SK-N-SH (cell line): ENCODE measurements at regions not wholly inside any gene's neighbourhood (a gene's known extent, or its start where the extent isn't known, plus 50 kb on each side); places are given as distances from the start of the nearest gene placed in this dataset.

Experiments
- CTCF ChIA-PET: fragments of 300-600, 350-600 bp; formaldehyde crosslinking; extraction: SDS; loops from one replicate; lab custom pipeline; 2021; lab: Yijun Ruan, JAX
- POLR2A ChIA-PET: fragments of 350-600 bp; sonication (Branson Sonifier 250); formaldehyde crosslinking; extraction: SDS; loops from one replicate; lab custom pipeline; 2020; ENCODE audit warnings: antibody characterized with exemption, inconsistent platforms; lab: Yijun Ruan, JAX
- DNase-seq: peaks from one replicate; pipeline ENCODE4 v3.0.0; 2012
- H2AFZ ChIP-seq: fragments of 200-600 bp; sonication (generic); 2 replicates; pipeline ENCODE4 v1.8.1; 2016; ENCODE audit warnings: antibody characterized with exemption, mild to moderate bottlenecking, low read depth
- H3F3A ChIP-seq: fragments of 200-600 bp; sonication (generic); replicated peaks from 2 replicates; pipeline ENCODE3; 2016; ENCODE audit warnings: antibody characterized with exemption, mild to moderate bottlenecking; ENCODE audit not compliant: insufficient read depth
- H3K27ac ChIP-seq, 2 experiments: fragments of 200-500 bp in 1 of 2; fragments of 200-600 bp in 1 of 2; sonication (Bioruptor generic) in 1 of 2; sonication (generic), shearing (Covaris generic) in 1 of 2; 2 replicates each; pipeline versions ENCODE4 v1.5.1 to v1.6.1; 2014 to 2016; ENCODE audit warnings: low read depth in 2 of 2, inconsistent platforms in 1 of 2, low read length in 1 of 2, mild to moderate bottlenecking in 1 of 2, mixed read lengths in 1 of 2
- H3K27me3 ChIP-seq: fragments of 200-600 bp; sonication (generic), shearing (Covaris generic); 2 replicates; pipeline ENCODE4 v1.6.1; 2016; ENCODE audit warnings: mixed run types; ENCODE audit not compliant: insufficient read depth
- H3K36me3 ChIP-seq, 2 experiments: fragments of 200-500 bp in 1 of 2; fragments of 200-600 bp in 1 of 2; sonication (Bioruptor generic) in 1 of 2; sonication (generic) in 1 of 2; replicated peaks in 1 of 2; 2 replicates each; pipeline versions ENCODE3 to v1.5.1; 2014 to 2016; ENCODE audit warnings: low read length in 1 of 2, mild to moderate bottlenecking in 1 of 2; ENCODE audit not compliant: insufficient read depth in 2 of 2, control insufficient read depth in 1 of 2
- H3K4me1 ChIP-seq, 2 experiments: fragments of 200-500 bp in 1 of 2; fragments of 200-600 bp in 1 of 2; sonication (Bioruptor generic) in 1 of 2; sonication (generic), shearing (Covaris generic) in 1 of 2; 2 replicates each; pipeline versions ENCODE4 v1.5.1 to v1.6.1; 2014 to 2016; ENCODE audit warnings: low read depth in 1 of 2, low read length in 1 of 2, mixed run types in 1 of 2; ENCODE audit not compliant: insufficient read depth in 2 of 2, control insufficient read depth in 1 of 2
- H3K4me2 ChIP-seq: fragments of 200-600 bp; sonication (generic), shearing (Covaris generic); 2 replicates; pipeline ENCODE4 v1.6.1; 2017; ENCODE audit warnings: mixed run types
- H3K4me3 ChIP-seq, 2 experiments: fragments of 200-500 bp in 1 of 2; fragments of 200-600 bp in 1 of 2; sonication (Bioruptor generic) in 1 of 2; sonication (generic), shearing (Covaris generic) in 1 of 2; 2 replicates each; pipeline versions ENCODE4 v1.5.1 to v1.8.1; 2014 to 2016; ENCODE audit warnings: low read depth in 2 of 2, inconsistent platforms in 1 of 2, low read length in 1 of 2, mild to moderate bottlenecking in 1 of 2, mixed read lengths in 1 of 2, moderate library complexity in 1 of 2
- H3K79me2 ChIP-seq: fragments of 200-600 bp; sonication (generic); 2 replicates; pipeline ENCODE4 v1.8.1; 2017; ENCODE audit warnings: mild to moderate bottlenecking; ENCODE audit not compliant: insufficient read depth
- H3K9ac ChIP-seq: fragments of 200-600 bp; sonication (generic); 2 replicates; pipeline ENCODE4 v1.6.1; 2017; ENCODE audit warnings: mixed run types
- H3K9me2 ChIP-seq: fragments of 200-600 bp; sonication (generic); 2 replicates; pipeline ENCODE4 v1.6.1; 2017; ENCODE audit warnings: mixed run types
- H3K9me3 ChIP-seq: fragments of 200-600 bp; sonication (generic); 2 replicates; pipeline ENCODE4 v1.6.1; 2017; ENCODE audit warnings: mixed run types, mild to moderate bottlenecking, moderate library complexity
- H4K20me1 ChIP-seq: fragments of 200-600 bp; sonication (generic); 2 replicates; pipeline ENCODE4 v1.6.1; 2017; ENCODE audit warnings: mild to moderate bottlenecking, mixed run types; ENCODE audit not compliant: insufficient read depth
- CHD2 ChIP-seq: fragments of 150-350 bp; IDR thresholded peaks from 2 replicates; pipeline ENCODE4 v1.6.1; 2018; ENCODE audit warnings: low read length; ENCODE audit not compliant: partially characterized antibody
- FOSL2 ChIP-seq: IDR thresholded peaks from 2 replicates; pipeline ENCODE4 v1.4.0; 2012; ENCODE audit warnings: low read depth, mild to moderate bottlenecking, moderate library complexity, borderline replicate concordance
- FOXJ3 ChIP-seq: sonication (generic); formaldehyde crosslinking; IDR thresholded peaks from 2 replicates; pipeline ENCODE4 v1.5.1; 2020; ENCODE audit warnings: mild to moderate bottlenecking, missing genetic modification reagents
- FOXM1 ChIP-seq: IDR thresholded peaks from 2 replicates; pipeline ENCODE4 v1.4.0; 2012; ENCODE audit warnings: low read depth, mild to moderate bottlenecking
- GABPA ChIP-seq: IDR thresholded peaks from 2 replicates; pipeline ENCODE4 v1.4.0; 2012; ENCODE audit warnings: low read depth, mild to moderate bottlenecking
- GATA2 ChIP-seq: sonication (generic); formaldehyde crosslinking; IDR thresholded peaks from 2 replicates; pipeline ENCODE4 v1.5.0; 2020; ENCODE audit warnings: mild to moderate bottlenecking, missing genetic modification reagents
- JUND ChIP-seq: IDR thresholded peaks from 2 replicates; pipeline ENCODE4 v1.4.0; 2012
- POLR2AphosphoS5 ChIP-seq: IDR thresholded peaks from 2 replicates; pipeline ENCODE4 v1.6.1; 2012; ENCODE audit warnings: low read depth, low read length
- RCOR1 ChIP-seq: fragments of 150-350 bp; IDR thresholded peaks from 2 replicates; pipeline ENCODE4 v1.6.1; 2017; ENCODE audit warnings: antibody characterized with exemption, low read length
- RFX5 ChIP-seq: IDR thresholded peaks from 2 replicates; pipeline ENCODE4 v1.6.1; 2012; ENCODE audit warnings: mild to moderate bottlenecking, improper control_type of control experiment, low read length
- SIN3A ChIP-seq: IDR thresholded peaks from 2 replicates; pipeline ENCODE4 v1.6.1; 2012; ENCODE audit warnings: low read depth, mild to moderate bottlenecking, low read length, moderate library complexity, borderline replicate concordance
- TAF1 ChIP-seq: IDR thresholded peaks from 2 replicates; pipeline ENCODE4 v1.6.1; 2012; ENCODE audit warnings: low read depth, mild to moderate bottlenecking, low read length, moderate library complexity, borderline replicate concordance
- TEAD4 ChIP-seq: IDR thresholded peaks from 2 replicates; pipeline ENCODE4 v1.4.0; 2012; ENCODE audit warnings: mild to moderate bottlenecking, borderline replicate concordance; ENCODE audit not compliant: insufficient read depth
- WGBS: methylation state at CpG from one replicate; pipeline ENCODE4 v1.1.6; 2017; ENCODE audit warnings: low lambda C conversion rate; 5-methylcytosine and 5-hydroxymethylcytosine counted together
- TF ChIP-seq, protein P1 (sequence below): IDR thresholded peaks from 2 replicates; pipeline ENCODE4 v1.6.1; 2012; ENCODE audit warnings: mild to moderate bottlenecking, low read depth, low read length, moderate library complexity
- TF ChIP-seq, protein P2 (sequence below): fragments of 200-600 bp; sonication (generic); IDR thresholded peaks from 2 replicates; pipeline ENCODE4 v1.6.1; 2017; ENCODE audit warnings: antibody characterized with exemption, mild to moderate bottlenecking, moderate library complexity
- TF ChIP-seq, protein P3 (sequence below): fragments of 150-350 bp; IDR thresholded peaks from 2 replicates; pipeline ENCODE4 v1.6.1; 2016; ENCODE audit warnings: mild to moderate bottlenecking, low read depth, low read length

DNA sequence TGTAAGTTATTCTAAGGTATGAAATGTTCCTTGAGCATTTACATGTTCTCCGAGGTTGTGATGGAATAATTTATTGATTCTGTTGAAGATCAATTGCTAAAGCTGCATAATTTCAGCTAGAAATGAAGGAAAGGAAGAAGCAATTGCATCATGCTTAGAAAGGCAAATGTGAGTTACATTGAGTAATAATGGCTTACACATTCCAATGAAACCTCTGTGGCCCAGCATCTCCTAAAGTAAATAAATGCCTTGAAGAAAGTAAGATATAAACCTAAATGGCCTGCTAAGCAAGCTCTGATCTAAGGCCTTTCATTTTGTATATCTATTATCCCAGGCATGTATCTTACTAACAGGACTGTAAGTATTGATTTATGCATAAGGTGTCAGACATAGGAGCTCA, 677.3 kb upstream of the RGMB start:
- H2AFZ ChIP-seq: no peak overlapping the region
- no peaks in the 10 kb centered on the region for H4K20me1 ChIP-seq
- no peaks in the 10 kb centered on the region for H3K9me2 ChIP-seq
- no peaks in the 10 kb centered on the region for H3K79me2 ChIP-seq
- H3F3A ChIP-seq: peaks cover 11% of the 10 kb centered on the region
- H3K4me1 ChIP-seq: peaks cover 0 to 9% of the 10 kb centered on the region in 2 experiments; a peak in 1 of 4 replicates
- no peak overlapping the region for H3K27ac ChIP-seq
- H3K4me2 ChIP-seq: no peak overlapping the region
- no peak overlapping the region for H3K4me3 ChIP-seq
- POLR2A ChIA-PET: no interaction called here
- H3K36me3 ChIP-seq: no peaks in the 10 kb centered on the region
- TF ChIP-seq CHD2: no peak
- TF ChIP-seq, protein P1, sequence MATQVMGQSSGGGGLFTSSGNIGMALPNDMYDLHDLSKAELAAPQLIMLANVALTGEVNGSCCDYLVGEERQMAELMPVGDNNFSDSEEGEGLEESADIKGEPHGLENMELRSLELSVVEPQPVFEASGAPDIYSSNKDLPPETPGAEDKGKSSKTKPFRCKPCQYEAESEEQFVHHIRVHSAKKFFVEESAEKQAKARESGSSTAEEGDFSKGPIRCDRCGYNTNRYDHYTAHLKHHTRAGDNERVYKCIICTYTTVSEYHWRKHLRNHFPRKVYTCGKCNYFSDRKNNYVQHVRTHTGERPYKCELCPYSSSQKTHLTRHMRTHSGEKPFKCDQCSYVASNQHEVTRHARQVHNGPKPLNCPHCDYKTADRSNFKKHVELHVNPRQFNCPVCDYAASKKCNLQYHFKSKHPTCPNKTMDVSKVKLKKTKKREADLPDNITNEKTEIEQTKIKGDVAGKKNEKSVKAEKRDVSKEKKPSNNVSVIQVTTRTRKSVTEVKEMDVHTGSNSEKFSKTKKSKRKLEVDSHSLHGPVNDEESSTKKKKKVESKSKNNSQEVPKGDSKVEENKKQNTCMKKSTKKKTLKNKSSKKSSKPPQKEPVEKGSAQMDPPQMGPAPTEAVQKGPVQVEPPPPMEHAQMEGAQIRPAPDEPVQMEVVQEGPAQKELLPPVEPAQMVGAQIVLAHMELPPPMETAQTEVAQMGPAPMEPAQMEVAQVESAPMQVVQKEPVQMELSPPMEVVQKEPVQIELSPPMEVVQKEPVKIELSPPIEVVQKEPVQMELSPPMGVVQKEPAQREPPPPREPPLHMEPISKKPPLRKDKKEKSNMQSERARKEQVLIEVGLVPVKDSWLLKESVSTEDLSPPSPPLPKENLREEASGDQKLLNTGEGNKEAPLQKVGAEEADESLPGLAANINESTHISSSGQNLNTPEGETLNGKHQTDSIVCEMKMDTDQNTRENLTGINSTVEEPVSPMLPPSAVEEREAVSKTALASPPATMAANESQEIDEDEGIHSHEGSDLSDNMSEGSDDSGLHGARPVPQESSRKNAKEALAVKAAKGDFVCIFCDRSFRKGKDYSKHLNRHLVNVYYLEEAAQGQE: no peak
- TF ChIP-seq, protein P2, sequence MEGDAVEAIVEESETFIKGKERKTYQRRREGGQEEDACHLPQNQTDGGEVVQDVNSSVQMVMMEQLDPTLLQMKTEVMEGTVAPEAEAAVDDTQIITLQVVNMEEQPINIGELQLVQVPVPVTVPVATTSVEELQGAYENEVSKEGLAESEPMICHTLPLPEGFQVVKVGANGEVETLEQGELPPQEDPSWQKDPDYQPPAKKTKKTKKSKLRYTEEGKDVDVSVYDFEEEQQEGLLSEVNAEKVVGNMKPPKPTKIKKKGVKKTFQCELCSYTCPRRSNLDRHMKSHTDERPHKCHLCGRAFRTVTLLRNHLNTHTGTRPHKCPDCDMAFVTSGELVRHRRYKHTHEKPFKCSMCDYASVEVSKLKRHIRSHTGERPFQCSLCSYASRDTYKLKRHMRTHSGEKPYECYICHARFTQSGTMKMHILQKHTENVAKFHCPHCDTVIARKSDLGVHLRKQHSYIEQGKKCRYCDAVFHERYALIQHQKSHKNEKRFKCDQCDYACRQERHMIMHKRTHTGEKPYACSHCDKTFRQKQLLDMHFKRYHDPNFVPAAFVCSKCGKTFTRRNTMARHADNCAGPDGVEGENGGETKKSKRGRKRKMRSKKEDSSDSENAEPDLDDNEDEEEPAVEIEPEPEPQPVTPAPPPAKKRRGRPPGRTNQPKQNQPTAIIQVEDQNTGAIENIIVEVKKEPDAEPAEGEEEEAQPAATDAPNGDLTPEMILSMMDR: no peak
- TF ChIP-seq RFX5: no peak
- TF ChIP-seq TEAD4: no peak
- TF ChIP-seq RCOR1: no peak
- no peak for TF ChIP-seq JUND
- TF ChIP-seq SIN3A: no peak
- no peak for TF ChIP-seq FOXJ3 (CRISPR knock-in tag)
- TF ChIP-seq FOSL2: no peak
- TF ChIP-seq GATA2: no peak
- TF ChIP-seq TAF1: no peak
- TF ChIP-seq, protein P3, sequence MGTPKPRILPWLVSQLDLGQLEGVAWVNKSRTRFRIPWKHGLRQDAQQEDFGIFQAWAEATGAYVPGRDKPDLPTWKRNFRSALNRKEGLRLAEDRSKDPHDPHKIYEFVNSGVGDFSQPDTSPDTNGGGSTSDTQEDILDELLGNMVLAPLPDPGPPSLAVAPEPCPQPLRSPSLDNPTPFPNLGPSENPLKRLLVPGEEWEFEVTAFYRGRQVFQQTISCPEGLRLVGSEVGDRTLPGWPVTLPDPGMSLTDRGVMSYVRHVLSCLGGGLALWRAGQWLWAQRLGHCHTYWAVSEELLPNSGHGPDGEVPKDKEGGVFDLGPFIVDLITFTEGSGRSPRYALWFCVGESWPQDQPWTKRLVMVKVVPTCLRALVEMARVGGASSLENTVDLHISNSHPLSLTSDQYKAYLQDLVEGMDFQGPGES: no peak
- no peak for TF ChIP-seq POLR2AphosphoS5
- TF ChIP-seq FOXM1: no peak
- TF ChIP-seq GABPA: no peak
- DNase-seq: no peak
- no peaks in the 10 kb centered on the region for H3K9me3 ChIP-seq
- WGBS: 76% methylated on average over 1 of the region's 1 CpG
- CTCF ChIA-PET: interaction anchor here (0.7 to 1.6 kb wide), 3 partner anchors 9 to 32 kb away, joined by 3 to 8 read pairs (median 3); no protein-coding TSS in a partner anchor
- no peaks in the 10 kb centered on the region for H3K27me3 ChIP-seq
- no peak overlapping the region for H3K9ac ChIP-seq
